ENCODE measurements at regions not wholly inside any gene's neighbourhood (a gene's known extent, or its start where the extent isn't known, plus 50 kb on each side); places are given as distances from the start of the nearest gene placed in this dataset.

GRCh38 chr6:137711972-137712371 is 155.1 kb upstream of the TNFAIP3 start:
- Histone ChIP-seq H4K8ac (ENCODE audit: extremely low read depth, insufficient read depth, low read length) (no peak overlapping the region), H3K79me1 (ENCODE audit: low read depth, low read length) (no peaks in the 10 kb centered on the region), H2AFZ (ENCODE audit: low read length) (no peak overlapping the region), H4K5ac (ENCODE audit: insufficient read length, low read depth, low read length) (no peak overlapping the region), H3K79me2 (ENCODE audit: control insufficient read depth in 1 of 2, insufficient read depth in 2 of 2, low read length in 2 of 2) (no peaks in the 10 kb centered on the region), H3K23me2 (ENCODE audit: low read depth, low read length) (no peaks in the 10 kb centered on the region), H3K23ac (ENCODE audit: insufficient read length) (no peak overlapping the region), H2BK120ac (replicated peaks; ENCODE audit: low read depth, low read length) (no peak overlapping the region), H3K14ac (ENCODE audit: insufficient read length) (no peak overlapping the region), H3K56ac (replicated peaks; ENCODE audit: insufficient read length, low read depth, low read length) (no peak overlapping the region), H3K27ac (ENCODE audit: low read depth, low read length) (no peak overlapping the region), H3K9me3 (ENCODE audit: insufficient read depth in 2 of 2, low read depth in 1 of 2, low read length in 1 of 2) (no peaks in the 10 kb centered on the region), H3K27me3 (replicated peaks in 1 of 4; ENCODE audit: control insufficient read depth in 3 of 4, extremely low read depth in 1 of 4, insufficient read depth in 3 of 4, low read length in 3 of 4) (peaks cover 0 to 1% (median 0%) of the 10 kb centered on the region in 4 experiments; a peak in 1 of 7 replicates), H3K4me1 (replicated peaks in 1 of 4; ENCODE audit: control insufficient read depth in 3 of 4, insufficient read depth in 4 of 4, low read length in 3 of 4) (no peaks in the 10 kb centered on the region), H2BK5ac (ENCODE audit: low read depth, low read length) (no peak overlapping the region), H3K4me2 (ENCODE audit: insufficient read depth in 1 of 2, low read depth in 2 of 2, low read length in 2 of 2) (no peak overlapping the region), H2BK20ac (ENCODE audit: low read length) (no peak overlapping the region), H3K4me3 (ENCODE audit: extremely low read depth in 1 of 4, insufficient read depth in 2 of 4, low read depth in 3 of 4, low read length in 4 of 4) (no peak overlapping the region), H3K18ac (ENCODE audit: extremely low read depth, low read length) (no peak overlapping the region), H3K4ac (replicated peaks; ENCODE audit: insufficient read length, low read depth, low read length) (no peak overlapping the region), H3K9ac (replicated peaks in 1 of 4; ENCODE audit: extremely low read depth in 1 of 4, low read depth in 3 of 4, low read length in 3 of 4) (no peak overlapping the region), H3K36me3 (ENCODE audit: control insufficient read depth in 2 of 4, insufficient read depth in 4 of 4, low read length in 3 of 4) (no peaks in the 10 kb centered on the region), H2BK15ac (ENCODE audit: low read length) (no peak overlapping the region), H2AK5ac (ENCODE audit: low read depth, low read length) (no peak overlapping the region), H2BK12ac (ENCODE audit: low read depth, low read length) (no peak overlapping the region), H4K20me1 (replicated peaks in 1 of 2; ENCODE audit: control insufficient read depth in 1 of 2, insufficient read depth in 2 of 2, low read length in 2 of 2) (no peaks in the 10 kb centered on the region), H4K91ac (replicated peaks; ENCODE audit: insufficient read length, low read length) (no peak overlapping the region)
- 82% methylated on average over 1 of the region's 1 CpG; no CpG with 5 or more reads in 1 of the 2 experiments for WGBS, 2 experiments (ENCODE audit: extremely low coverage in 1 of 2, insufficient coverage in 1 of 2, insufficient read length in 1 of 2, insufficient replicate concordance in 2 of 2, low coverage in 1 of 2, low lambda C conversion rate in 2 of 2, missing lambda C conversion rate in 1 of 2)
- ChIA-PET POLR2A (ENCODE audit: partially characterized antibody) (no interaction called here), CTCF (ENCODE audit: partially characterized antibody) (interaction anchor here (0.7 to 2.6 kb wide), 11 partner anchors 10 to 293 kb away, joined by 3 to 8 read pairs (median 4); partner anchors contain the start of gene TNFAIP3)
- no peak for TF ChIP-seq CBX8 (IDR thresholded peaks at IDR 0.05; ENCODE audit: borderline replicate concordance, low read depth, low read length)
- TF ChIP-seq POLR2AphosphoS5 (IDR thresholded peaks at IDR 0.05; ENCODE audit: low read depth, low read length), result no peak
- no peak for TF ChIP-seq EGR1 (IDR thresholded peaks at IDR 0.05; ENCODE audit: borderline replicate concordance, low read depth, low read length)
- TF ChIP-seq BACH1 (IDR thresholded peaks at IDR 0.05; ENCODE audit: low read length), result no peak
- TF ChIP-seq JUN (IDR thresholded peaks at IDR 0.05; ENCODE audit: low read depth, low read length), result no peak
- no peak for TF ChIP-seq GABPA (IDR thresholded peaks at IDR 0.05; ENCODE audit: borderline replicate concordance, insufficient read depth, low read length)
- no peak for TF ChIP-seq SUZ12 (IDR thresholded peaks at IDR 0.05; ENCODE audit: low read length)
- TF ChIP-seq KDM5A (IDR thresholded peaks at IDR 0.05; ENCODE audit: low read length), result no peak
- no peak for TF ChIP-seq MAFK (IDR thresholded peaks at IDR 0.05; ENCODE audit: low read depth, low read length)
- TF ChIP-seq SP2 (IDR thresholded peaks at IDR 0.05; ENCODE audit: low read length), result no peak
- no peak for TF ChIP-seq SIRT6 (IDR thresholded peaks at IDR 0.05; ENCODE audit: low read length)
- no peak for TF ChIP-seq GTF2F1 (IDR thresholded peaks at IDR 0.05; ENCODE audit: borderline replicate concordance, low read depth, low read length)
- TF ChIP-seq CHD1 (IDR thresholded peaks at IDR 0.05; ENCODE audit: low read depth, low read length), result no peak
- no peak for FAIRE-seq
- DNase-seq (ENCODE audit: low read depth in 1 of 2, low spot score in 2 of 2), result no peak

Measured in H1 (cell line).